VCaP (cell line): ENCODE measurements at regions not wholly inside any gene's neighbourhood (a gene's known extent, or its start where the extent isn't known, plus 50 kb on each side); places are given as distances from the start of the nearest gene placed in this dataset.
A peak's percentile ranks its signal among the peaks of the same experiment; 100 is the strongest.

Experiments used
- H3K27ac ChIP-seq: fragments of 450-650 bp; 2 replicates; pipeline ENCODE4 v1.5.1; 2017
- TF ChIP-seq, protein P1 (sequence below): fragments of 450-650 bp; conservative IDR thresholded peaks from 2 replicates; pipeline ENCODE4 v1.5.1; 2017; ENCODE audit warnings: mild to moderate bottlenecking, moderate library complexity

DNA sequence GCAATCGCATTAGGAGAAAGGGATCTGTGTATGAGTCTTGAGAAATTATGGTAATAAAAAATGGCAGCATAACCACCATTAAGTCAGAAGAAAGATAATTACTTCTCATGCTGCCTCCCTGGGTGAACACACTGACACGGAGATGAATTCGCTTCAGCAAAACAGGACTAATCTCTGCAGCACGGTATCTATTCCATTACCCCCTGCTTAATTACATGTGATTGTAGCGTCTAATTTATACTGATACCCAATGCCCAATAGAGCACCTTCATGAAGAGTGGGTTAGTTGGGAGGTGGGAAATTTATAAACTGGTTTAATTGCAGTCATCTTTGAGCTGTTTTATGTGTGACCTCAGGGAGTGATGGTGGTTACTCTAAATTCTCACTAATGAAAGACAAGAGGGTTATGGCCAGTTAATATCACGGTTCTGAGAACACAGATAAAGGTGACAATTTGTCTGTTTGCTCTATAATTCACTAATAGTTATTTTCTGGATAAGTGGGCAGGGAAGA lies 476.2 kb upstream of the SULF2 start:
- no peak overlapping the region for H3K27ac ChIP-seq
- TF ChIP-seq, protein P1, sequence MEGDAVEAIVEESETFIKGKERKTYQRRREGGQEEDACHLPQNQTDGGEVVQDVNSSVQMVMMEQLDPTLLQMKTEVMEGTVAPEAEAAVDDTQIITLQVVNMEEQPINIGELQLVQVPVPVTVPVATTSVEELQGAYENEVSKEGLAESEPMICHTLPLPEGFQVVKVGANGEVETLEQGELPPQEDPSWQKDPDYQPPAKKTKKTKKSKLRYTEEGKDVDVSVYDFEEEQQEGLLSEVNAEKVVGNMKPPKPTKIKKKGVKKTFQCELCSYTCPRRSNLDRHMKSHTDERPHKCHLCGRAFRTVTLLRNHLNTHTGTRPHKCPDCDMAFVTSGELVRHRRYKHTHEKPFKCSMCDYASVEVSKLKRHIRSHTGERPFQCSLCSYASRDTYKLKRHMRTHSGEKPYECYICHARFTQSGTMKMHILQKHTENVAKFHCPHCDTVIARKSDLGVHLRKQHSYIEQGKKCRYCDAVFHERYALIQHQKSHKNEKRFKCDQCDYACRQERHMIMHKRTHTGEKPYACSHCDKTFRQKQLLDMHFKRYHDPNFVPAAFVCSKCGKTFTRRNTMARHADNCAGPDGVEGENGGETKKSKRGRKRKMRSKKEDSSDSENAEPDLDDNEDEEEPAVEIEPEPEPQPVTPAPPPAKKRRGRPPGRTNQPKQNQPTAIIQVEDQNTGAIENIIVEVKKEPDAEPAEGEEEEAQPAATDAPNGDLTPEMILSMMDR, result no peak

DNA sequence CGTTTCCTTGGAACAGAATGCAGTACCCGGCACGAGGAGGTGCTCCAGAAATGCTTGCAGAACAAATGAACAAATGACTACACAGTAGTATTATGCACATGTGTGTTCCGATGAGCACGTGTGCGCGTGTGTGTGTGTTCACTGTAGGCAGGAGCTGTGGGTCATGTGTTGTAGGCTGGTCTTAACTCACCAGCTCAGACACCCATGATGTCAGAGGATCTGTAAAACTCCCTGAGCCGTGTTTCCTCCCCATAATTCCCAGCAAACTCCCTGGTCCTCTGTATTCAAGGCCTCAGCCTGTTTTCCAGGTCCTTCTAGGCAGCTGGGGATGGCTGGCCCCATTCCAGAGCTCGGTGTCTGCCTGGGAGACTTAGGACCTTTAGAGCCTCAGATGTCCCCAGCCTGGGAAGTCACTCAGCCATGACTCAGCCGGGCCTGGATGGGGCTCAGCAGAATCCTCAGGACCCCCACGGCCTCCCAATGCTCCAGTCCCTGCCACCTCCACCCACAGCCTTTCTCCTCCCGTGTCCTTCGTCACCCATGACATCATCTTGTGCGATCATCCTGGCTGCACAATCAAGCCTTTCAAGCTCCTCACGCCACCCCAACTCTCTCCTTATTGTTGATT lies 475.0 kb upstream of the SULF2 start:
- H3K27ac ChIP-seq, result peak overlapping the region; percentile 31
- TF ChIP-seq, protein P1, result no peak

DNA sequence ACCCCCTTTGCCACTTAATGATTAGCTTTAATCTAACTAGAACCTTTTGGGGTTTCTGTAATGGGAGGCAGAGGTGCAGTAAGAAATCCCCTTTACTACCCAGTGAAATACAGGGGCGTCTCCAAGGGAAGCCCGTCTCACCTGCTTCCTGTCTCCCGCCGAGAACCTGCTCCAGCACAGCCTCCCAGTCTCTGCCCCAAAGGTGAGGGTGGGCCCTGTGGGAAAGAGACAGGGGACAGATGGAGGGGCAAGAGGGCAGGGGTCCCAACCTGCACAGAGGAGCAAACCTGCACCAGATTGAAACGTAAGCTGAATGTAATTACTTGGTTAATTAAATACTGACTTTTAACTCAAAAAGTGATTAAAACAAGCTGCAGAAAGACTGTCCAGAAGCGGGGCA lies 474.2 kb upstream of the SULF2 start:
- TF ChIP-seq, protein P1, result no peak
- H3K27ac ChIP-seq, result no peak overlapping the region

DNA sequence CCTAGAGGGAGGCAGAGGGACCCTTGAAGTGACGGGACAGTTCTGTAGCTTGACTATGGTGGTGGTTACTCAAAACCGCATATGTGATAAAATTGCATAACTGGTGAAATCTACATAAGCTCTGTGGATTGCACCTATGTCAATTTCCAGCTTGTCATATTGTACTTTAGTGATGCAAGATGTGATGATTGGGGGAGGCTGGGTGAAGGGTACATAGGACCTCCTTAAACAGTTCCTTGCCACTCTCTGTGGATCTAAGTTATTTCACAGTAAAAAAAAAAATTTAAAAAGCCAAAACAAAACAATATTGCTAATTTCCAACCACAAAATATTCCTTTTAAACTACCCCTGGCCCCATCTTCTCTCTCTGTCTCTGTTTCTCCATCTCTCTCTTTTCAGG lies 472.6 kb upstream of the SULF2 start:
- TF ChIP-seq, protein P1, result no peak
- H3K27ac ChIP-seq, result no peak overlapping the region

DNA sequence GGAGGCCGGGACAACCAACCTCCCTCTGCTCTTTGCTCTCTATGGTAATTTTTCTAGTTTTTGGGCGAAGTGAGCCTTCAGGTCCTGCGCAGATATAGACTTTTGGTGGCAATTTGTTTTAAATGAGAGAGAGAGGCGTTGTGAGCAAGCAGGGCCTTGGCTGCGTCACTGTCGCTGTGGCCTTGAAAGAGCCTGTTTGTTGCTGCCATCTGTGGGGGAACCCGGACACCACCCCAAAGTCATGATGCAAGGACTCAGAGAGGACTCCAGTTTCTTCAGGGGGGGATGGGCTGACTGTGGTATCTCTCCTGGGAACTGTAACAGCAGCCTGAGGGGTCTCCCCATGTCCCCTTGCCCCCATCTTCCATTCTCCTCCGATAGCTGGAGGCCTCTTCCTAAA lies 462.7 kb upstream of the SULF2 start:
- TF ChIP-seq, protein P1, result no peak
- H3K27ac ChIP-seq, result no peak overlapping the region

DNA sequence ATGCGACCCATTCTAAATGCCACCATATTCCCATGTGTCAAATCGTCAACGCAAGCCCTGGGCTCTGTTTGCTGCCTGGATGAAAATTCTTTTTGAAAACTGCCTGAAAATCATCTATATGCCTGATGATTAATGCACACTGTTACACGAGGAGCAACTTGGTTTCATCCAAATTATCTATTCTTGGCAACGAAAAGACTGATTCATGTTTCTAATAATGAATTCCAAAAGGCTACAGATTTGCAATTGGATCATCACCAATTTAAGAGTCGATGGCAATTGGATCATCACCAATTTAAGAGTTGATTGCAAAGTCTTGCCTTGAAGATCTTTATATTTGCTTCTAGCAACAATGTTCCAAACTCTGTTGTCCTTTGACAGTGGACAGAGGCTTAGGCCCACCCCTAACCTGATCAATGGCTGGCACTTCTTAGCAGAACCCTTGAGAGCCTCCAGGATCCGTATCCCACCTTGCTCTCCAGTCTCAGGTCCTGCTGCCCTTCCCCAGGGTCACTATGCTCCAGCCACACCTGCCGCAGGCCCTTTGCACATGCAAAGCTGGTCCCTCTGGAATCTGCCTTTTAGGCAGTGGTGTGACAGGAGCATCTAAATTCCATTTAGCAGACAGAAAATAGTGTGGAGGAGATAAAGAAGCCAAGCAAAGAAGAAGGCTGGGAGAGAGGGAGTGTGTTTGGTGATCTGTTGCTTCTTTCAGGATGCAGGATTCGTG lies 460.9 kb upstream of the SULF2 start:
- peak overlapping the region; percentile 67 for H3K27ac ChIP-seq
- TF ChIP-seq, protein P1, result no peak

DNA sequence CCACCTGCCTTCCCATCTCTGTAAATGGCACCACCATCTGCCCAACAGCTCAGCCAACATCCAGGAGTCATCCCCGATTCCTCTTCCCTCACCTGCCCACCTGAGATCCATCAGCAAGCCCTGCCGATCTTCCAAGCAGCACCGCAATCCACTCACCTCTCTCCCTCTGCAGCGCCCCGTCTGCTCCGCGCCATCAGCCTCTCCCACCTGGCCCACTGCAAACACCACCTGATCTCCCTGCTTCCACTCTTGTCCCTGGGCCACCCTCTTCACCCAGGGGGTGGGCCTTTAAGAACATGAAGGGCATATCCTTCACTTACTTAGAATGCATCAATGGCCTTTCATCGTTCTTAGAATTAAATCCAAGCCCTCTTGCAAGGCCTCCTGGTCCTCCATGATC lies 457.3 kb upstream of the SULF2 start:
- no peak overlapping the region for H3K27ac ChIP-seq
- TF ChIP-seq, protein P1, result no peak
